NOMO-1 (cell line): ENCODE measurements at regions not wholly inside any gene's neighbourhood (a gene's known extent, or its start where the extent isn't known, plus 50 kb on each side); places are given as distances from the start of the nearest gene placed in this dataset.
A peak's percentile ranks its signal among the peaks of the same experiment; 100 is the strongest.

ENCODE experiments used
- DNase-seq, 2 experiments: peaks; one replicate each; lab custom pipeline; 2025; ENCODE audit not compliant: unreplicated experiment in 2 of 2; lab: John Stamatoyannopoulos, UW

GRCh38 chr3:151935446-151935845 is 62.0 kb downstream of the SUCNR1 start:
- DNase-seq, result peak; percentile 80 to 97

GRCh38 chr3:151940481-151940880 is 67.0 kb downstream of the SUCNR1 start:
- DNase-seq, result no peak

GRCh38 chr3:151943539-151943938 is 70.1 kb downstream of the SUCNR1 start:
- no peak for DNase-seq

GRCh38 chr3:151944356-151944755 is 70.9 kb downstream of the SUCNR1 start:
- no peak for DNase-seq

GRCh38 chr3:151946606-151947005 is 73.2 kb downstream of the SUCNR1 start:
- DNase-seq, result no peak

GRCh38 chr3:151949706-151950105 is 76.3 kb downstream of the SUCNR1 start:
- DNase-seq, result no peak

GRCh38 chr3:151955356-151955755 is 81.9 kb downstream of the SUCNR1 start:
- no peak for DNase-seq

GRCh38 chr3:151960961-151961580 is 87.6 kb downstream of the SUCNR1 start:
- DNase-seq, result no peak

GRCh38 chr3:151962352-151962751 is 88.9 kb downstream of the SUCNR1 start:
- no peak for DNase-seq

- DNase-seq, result no peak
Measured at GRCh38 chr3:151962912-151963311, 89.5 kb downstream of the SUCNR1 start.

- no peak for DNase-seq
Measured at GRCh38 chr3:151964743-151965142, 91.3 kb downstream of the SUCNR1 start.

GRCh38 chr3:151969026-151969642 is 95.7 kb downstream of the SUCNR1 start:
- DNase-seq, result no peak

GRCh38 chr3:151971814-151972579 is 98.6 kb downstream of the SUCNR1 start:
- DNase-seq, result no peak

GRCh38 chr3:151974067-151974466 is 100.6 kb downstream of the SUCNR1 start:
- DNase-seq, result no peak

GRCh38 chr3:151976211-151977050 is 103.0 kb downstream of the SUCNR1 start:
- DNase-seq, result peak in 1 of 2 experiments; percentile 61

GRCh38 chr3:151979906-151980305 is 106.5 kb downstream of the SUCNR1 start:
- DNase-seq, result peak in 1 of 2 experiments; percentile 16

- DNase-seq, result no peak
Measured at GRCh38 chr3:151983538-151983937, 110.1 kb downstream of the SUCNR1 start.

GRCh38 chr3:151985787-151986430 is 112.5 kb downstream of the SUCNR1 start:
- DNase-seq, result no peak

GRCh38 chr3:151987893-151988292 is 114.5 kb downstream of the SUCNR1 start:
- DNase-seq, result peak in 1 of 2 experiments; percentile 64

- DNase-seq, result no peak
Measured at GRCh38 chr3:151989621-151990020, 116.2 kb downstream of the SUCNR1 start.
